HG02884 (cell line): ENCODE measurements at regions not wholly inside any gene's neighbourhood (a gene's known extent, or its start where the extent isn't known, plus 50 kb on each side); places are given as distances from the start of the nearest gene placed in this dataset.
"Not testable (repeated sequence)": the region's sequence is repeated elsewhere in the genome, so short reads cannot be mapped to it uniquely, and the experiment has no call there.

Source experiments
- ATAC-seq: cut with Tn5 transposase; IDR thresholded peaks from one replicate; pipeline ENCODE4 v1.9.1; 2021; ENCODE audit warnings: mild to moderate bottlenecking, moderate library complexity; ENCODE audit not compliant: unreplicated experiment

GRCh38 chr6:58342287-58342686, 1024.9 kb downstream of the PRIM2 start:
- not testable (repeated sequence) for ATAC-seq

- not testable (repeated sequence) for ATAC-seq
Measured at GRCh38 chr6:58347534-58347933, 1030.1 kb downstream of the PRIM2 start.

- not testable (repeated sequence) for ATAC-seq
Measured at GRCh38 chr6:58351619-58352018, 1034.2 kb downstream of the PRIM2 start.

- not testable (repeated sequence) for ATAC-seq
Measured at GRCh38 chr6:58358452-58358851, 1041.0 kb downstream of the PRIM2 start.

GRCh38 chr6:58365856-58366255, 1048.4 kb downstream of the PRIM2 start:
- not testable (repeated sequence) for ATAC-seq

- not testable (repeated sequence) for ATAC-seq
Measured at GRCh38 chr6:58406659-58407058, 1089.2 kb downstream of the PRIM2 start.

- no peak for ATAC-seq
Measured at GRCh38 chr6:58419321-58419720, 1101.9 kb downstream of the PRIM2 start.
